Transverse colon (tissue), 4 donors: ENCODE measurements at regions not wholly inside any gene's neighbourhood (a gene's known extent, or its start where the extent isn't known, plus 50 kb on each side); places are given as distances from the start of the nearest gene placed in this dataset.

Experiments used
- EP300 ChIP-seq: sonication (generic); formaldehyde crosslinking; IDR thresholded peaks from one replicate; pipeline ENCODE4 v1.6.1; 2017; ENCODE audit warnings: antibody characterized with exemption, low read depth
- POLR2AphosphoS5 ChIP-seq, 3 donors: sonication (generic); formaldehyde crosslinking; IDR thresholded peaks; one replicate each; pipeline ENCODE4 v1.6.1; 2016; ENCODE audit warnings: antibody characterized with exemption in 3 of 3
- TF ChIP-seq, protein P1 (sequence below), 5 experiments: fragments of 200-600 bp in 3 of 5; fragments of 450-650 bp in 2 of 5; sonication (generic) in 3 of 5; IDR thresholded peaks; 1 replicate in 2 of 5; 2 replicates in 3 of 5; pipeline ENCODE4 v1.5.1; 2016 to 2017; ENCODE audit warnings: antibody characterized with exemption in 5 of 5, inconsistent platforms in 3 of 5, mild to moderate bottlenecking in 2 of 5, moderate library complexity in 1 of 5

- TF ChIP-seq, protein P1, sequence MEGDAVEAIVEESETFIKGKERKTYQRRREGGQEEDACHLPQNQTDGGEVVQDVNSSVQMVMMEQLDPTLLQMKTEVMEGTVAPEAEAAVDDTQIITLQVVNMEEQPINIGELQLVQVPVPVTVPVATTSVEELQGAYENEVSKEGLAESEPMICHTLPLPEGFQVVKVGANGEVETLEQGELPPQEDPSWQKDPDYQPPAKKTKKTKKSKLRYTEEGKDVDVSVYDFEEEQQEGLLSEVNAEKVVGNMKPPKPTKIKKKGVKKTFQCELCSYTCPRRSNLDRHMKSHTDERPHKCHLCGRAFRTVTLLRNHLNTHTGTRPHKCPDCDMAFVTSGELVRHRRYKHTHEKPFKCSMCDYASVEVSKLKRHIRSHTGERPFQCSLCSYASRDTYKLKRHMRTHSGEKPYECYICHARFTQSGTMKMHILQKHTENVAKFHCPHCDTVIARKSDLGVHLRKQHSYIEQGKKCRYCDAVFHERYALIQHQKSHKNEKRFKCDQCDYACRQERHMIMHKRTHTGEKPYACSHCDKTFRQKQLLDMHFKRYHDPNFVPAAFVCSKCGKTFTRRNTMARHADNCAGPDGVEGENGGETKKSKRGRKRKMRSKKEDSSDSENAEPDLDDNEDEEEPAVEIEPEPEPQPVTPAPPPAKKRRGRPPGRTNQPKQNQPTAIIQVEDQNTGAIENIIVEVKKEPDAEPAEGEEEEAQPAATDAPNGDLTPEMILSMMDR (IDR thresholded peaks at IDR 0.05) = no peak
- no peak for TF ChIP-seq POLR2AphosphoS5 (IDR thresholded peaks at IDR 0.05)
- no peak for TF ChIP-seq EP300
Observed at GRCh38 chr14:98099527-98099926, 1172.5 kb downstream of the BCL11B start.
